GM12878 (cell line): ENCODE measurements at regions not wholly inside any gene's neighbourhood (a gene's known extent, or its start where the extent isn't known, plus 50 kb on each side); places are given as distances from the start of the nearest gene placed in this dataset.

Source experiments
- ASH2L ChIP-seq: fragments of 300-600, 200-600 bp; sonication (generic); IDR thresholded peaks from 2 replicates; pipeline ENCODE4 v1.6.1; 2017; ENCODE audit warnings: low read depth, mild to moderate bottlenecking, borderline replicate concordance
- CREM ChIP-seq: IDR thresholded peaks from 2 replicates; pipeline ENCODE4 v1.6.1; 2014; ENCODE audit warnings: antibody characterized with exemption, low read depth
- CTCF ChIP-seq, 3 experiments: IDR thresholded peaks in 2 of 3; conservative IDR thresholded peaks in 1 of 3; 2 replicates each; pipeline ENCODE4 v1.5.1; 2011; ENCODE audit warnings: low read depth in 3 of 3, low read length in 3 of 3, mild to moderate bottlenecking in 3 of 3, control low read depth in 2 of 3, moderate library complexity in 2 of 3, inconsistent platforms in 1 of 3, mixed read lengths in 1 of 3; ENCODE audit not compliant: control insufficient read depth in 2 of 3, insufficient read depth in 1 of 3; ENCODE audit errors: extremely low read depth in 1 of 3
- EP300 ChIP-seq, 2 experiments: fragments of 150-350 bp in 1 of 2; IDR thresholded peaks; 2 replicates each; pipeline ENCODE4 v1.6.1; 2011 to 2012; ENCODE audit warnings: low read depth in 2 of 2, low read length in 2 of 2, borderline replicate concordance in 1 of 2, improper control_type of control experiment in 1 of 2, inconsistent platforms in 1 of 2; ENCODE audit not compliant: control insufficient read depth in 1 of 2
- ESRRA ChIP-seq: IDR thresholded peaks from 2 replicates; pipeline ENCODE4 v1.6.1; 2012; ENCODE audit warnings: mild to moderate bottlenecking, low read length, improper control_type of control experiment
- EZH2 ChIP-seq: IDR thresholded peaks from 2 replicates; pipeline ENCODE4 v1.6.1; 2012; ENCODE audit warnings: low read depth, mild to moderate bottlenecking, control low read depth, inconsistent platforms, low read length, borderline replicate concordance; ENCODE audit not compliant: control insufficient read depth
- FOS ChIP-seq: IDR thresholded peaks from 3 replicates; pipeline ENCODE4 v1.6.1; 2011; ENCODE audit warnings: borderline replicate concordance; ENCODE audit not compliant: insufficient read length; ENCODE audit errors: extremely low read depth
- NRF1 ChIP-seq: conservative IDR thresholded peaks from 2 replicates; pipeline ENCODE4 v1.6.1; 2011; ENCODE audit warnings: mild to moderate bottlenecking, low read depth, low read length, improper control_type of control experiment
- POLR2A ChIP-seq: IDR thresholded peaks from 2 replicates; pipeline ENCODE4 v1.6.1; 2011; ENCODE audit warnings: low read depth, mild to moderate bottlenecking, low read length
- POLR2AphosphoS5 ChIP-seq: IDR thresholded peaks from 2 replicates; pipeline ENCODE4 v1.6.1; 2011; ENCODE audit warnings: mild to moderate bottlenecking, low read length, inconsistent platforms
- SIN3A ChIP-seq: IDR thresholded peaks from 2 replicates; pipeline ENCODE4 v1.6.1; 2012; ENCODE audit warnings: low read depth, low read length, improper control_type of control experiment
- ZBTB33 ChIP-seq: fragments of 450-650 bp; IDR thresholded peaks from 2 replicates; pipeline ENCODE4 v1.6.1; 2017; ENCODE audit warnings: mild to moderate bottlenecking
- ZZZ3 ChIP-seq: IDR thresholded peaks from 2 replicates; pipeline ENCODE4 v1.6.1; 2011; ENCODE audit warnings: low read depth; ENCODE audit not compliant: control insufficient read depth, insufficient read length

- no peak for TF ChIP-seq POLR2AphosphoS5
- TF ChIP-seq ZBTB33: no peak
- TF ChIP-seq CTCF (IDR thresholded peaks at IDR 0.05 in 2 of 3, conservative IDR thresholded peaks at IDR 0.05 in 1 of 3; ENCODE audit: control insufficient read depth in 2 of 3, extremely low read depth in 1 of 3, insufficient read depth in 1 of 3, low read depth in 3 of 3, low read length in 3 of 3): no peak
- TF ChIP-seq POLR2A: no peak
- TF ChIP-seq FOS: no peak
- no peak for TF ChIP-seq ASH2L
- no peak for TF ChIP-seq CREM
- no peak for TF ChIP-seq ESRRA
- TF ChIP-seq EZH2: no peak
- no peak for TF ChIP-seq EP300 (IDR thresholded peaks at IDR 0.05; ENCODE audit: borderline replicate concordance in 1 of 2, control insufficient read depth in 1 of 2, low read depth in 2 of 2, low read length in 2 of 2)
- no peak for TF ChIP-seq NRF1
- no peak for TF ChIP-seq SIN3A
- TF ChIP-seq ZZZ3: no peak
Measured at GRCh38 chr16:49075709-49076108, 205.9 kb downstream of the CBLN1 start.
